Uterus (tissue), 2 donors: ENCODE measurements at regions not wholly inside any gene's neighbourhood (a gene's known extent, or its start where the extent isn't known, plus 50 kb on each side); places are given as distances from the start of the nearest gene placed in this dataset.

ENCODE experiments used
- CTCF ChIP-seq, 4 experiments: fragments of 200-600 bp in 2 of 4; fragments of 450-650 bp in 2 of 4; sonication (generic) in 2 of 4; IDR thresholded peaks; one replicate each; pipeline ENCODE4 v1.5.1; 2016 to 2019; ENCODE audit warnings: antibody characterized with exemption in 4 of 4, mild to moderate bottlenecking in 2 of 4, moderate library complexity in 1 of 4
- POLR2A ChIP-seq, 2 donors: fragments of 450-650 bp; IDR thresholded peaks; one replicate each; pipeline ENCODE4 v1.6.1; 2016; ENCODE audit warnings: antibody characterized with exemption in 2 of 2, mild to moderate bottlenecking in 1 of 2, moderate library complexity in 1 of 2

- TF ChIP-seq CTCF (IDR thresholded peaks at IDR 0.05) (no peak), POLR2A (IDR thresholded peaks at IDR 0.05) (no peak)
Observed at GRCh38 chr13:89936256-89936655, 1411.2 kb upstream of the MIR17HG start.
